ENCODE measurements at regions not wholly inside any gene's neighbourhood (a gene's known extent, or its start where the extent isn't known, plus 50 kb on each side); places are given as distances from the start of the nearest gene placed in this dataset.
"Not testable (repeated sequence)": the region's sequence is repeated elsewhere in the genome, so short reads cannot be mapped to it uniquely, and the experiment has no call there.

DNA sequence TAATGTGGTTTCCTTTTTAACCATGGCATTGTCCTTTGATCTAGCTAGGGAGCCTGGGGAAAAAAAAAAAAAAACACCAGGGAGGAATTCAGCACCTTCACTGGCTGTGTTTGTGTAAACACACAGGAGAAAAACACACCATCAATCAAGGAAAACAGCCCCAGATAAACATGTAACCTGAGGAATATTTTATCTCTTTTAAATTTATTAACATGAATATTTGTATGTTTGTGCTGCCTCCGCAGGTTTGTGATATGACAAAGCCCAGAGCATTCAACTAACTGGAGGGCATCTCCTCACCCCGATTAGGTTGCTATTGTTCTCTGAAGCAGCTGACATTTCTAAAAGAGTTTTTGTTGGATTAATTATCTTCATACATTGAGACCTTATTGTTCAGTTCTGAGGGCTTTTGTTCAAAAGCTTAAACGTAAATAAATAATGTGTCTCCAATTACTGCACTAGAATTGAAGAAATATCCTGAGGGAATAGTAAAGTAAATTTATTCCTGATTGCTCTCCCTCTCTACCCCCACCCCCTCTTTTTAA, 89.4 kb upstream of the SEMA3E start:
- no peak for DNase-seq (ENCODE audit: low spot score)

- no peak for DNase-seq (ENCODE audit: low spot score)
Observed at GRCh38 chr7:83732305-83732704, 83.4 kb upstream of the SEMA3E start.

- no peak for DNase-seq (ENCODE audit: low spot score)
Observed at GRCh38 chr7:83731154-83731553, 82.2 kb upstream of the SEMA3E start.

GRCh38 chr7:83716923-83717322, 68.0 kb upstream of the SEMA3E start:
- not testable (repeated sequence) for DNase-seq (ENCODE audit: low spot score)

DNA sequence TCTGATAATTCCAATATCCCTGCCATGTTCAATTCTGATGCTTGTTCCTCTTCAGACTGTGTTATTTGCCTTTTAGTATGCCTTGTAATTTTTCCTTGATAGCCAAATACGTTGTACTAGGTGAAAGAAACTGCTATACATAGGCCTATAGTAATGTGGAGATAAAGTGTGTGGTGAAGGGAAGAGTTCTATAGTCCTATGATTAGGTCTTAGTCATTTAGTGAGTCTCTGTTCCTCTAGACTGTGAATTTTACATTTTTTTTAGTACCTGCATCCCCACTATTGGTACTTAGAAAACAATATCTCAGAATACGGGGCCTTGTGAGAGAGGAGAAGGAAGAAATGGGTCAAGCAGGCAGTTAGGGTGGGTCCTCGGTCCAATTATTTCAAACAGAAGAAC, 59.6 kb upstream of the SEMA3E start:
- no peak for DNase-seq (ENCODE audit: low spot score)

GRCh38 chr7:83704564-83704963, 55.6 kb upstream of the SEMA3E start:
- no peak for DNase-seq (ENCODE audit: low spot score)

- no peak for DNase-seq (ENCODE audit: low spot score)
Observed at GRCh38 chr7:83702446-83702845, 53.5 kb upstream of the SEMA3E start.

GRCh38 chr7:83701736-83702135, 52.8 kb upstream of the SEMA3E start:
- no peak for DNase-seq (ENCODE audit: low spot score)
